ENCODE measurements at regions not wholly inside any gene's neighbourhood (a gene's known extent, or its start where the extent isn't known, plus 50 kb on each side); places are given as distances from the start of the nearest gene placed in this dataset.

- Histone ChIP-seq H3K4me3 (no peak overlapping the region), H3K4me2 (no peak overlapping the region), H2AFZ (no peak overlapping the region), H3F3A (ENCODE audit: insufficient read depth, low read depth) (no peaks in the 10 kb centered on the region), H3K9me3 (ENCODE audit: insufficient read depth, low read depth) (no peaks in the 10 kb centered on the region), H3K4me1 (replicated peaks; ENCODE audit: insufficient read depth) (no peaks in the 10 kb centered on the region), H3K36me3 (ENCODE audit: low read depth) (no peaks in the 10 kb centered on the region), H3K9me2 (ENCODE audit: insufficient read depth) (no peaks in the 10 kb centered on the region), H3K27me3 (ENCODE audit: insufficient read depth, low read depth) (peaks cover 24% of the 10 kb centered on the region), H3K79me2 (ENCODE audit: low read depth) (no peaks in the 10 kb centered on the region), H4K20me1 (ENCODE audit: insufficient read depth) (no peaks in the 10 kb centered on the region), H3K27ac (no peak overlapping the region)
- ChIA-PET POLR2A (ENCODE audit: unreplicated experiment) (no interaction called here), CTCF (no interaction called here)
- intact Hi-C loops (cut with micrococcal nuclease; ENCODE audit: unreplicated experiment): no loop called here
- no peak for DNase-seq
- BruUV-seq (replicated peaks): no TSS peak
- TF ChIP-seq, protein P1, sequence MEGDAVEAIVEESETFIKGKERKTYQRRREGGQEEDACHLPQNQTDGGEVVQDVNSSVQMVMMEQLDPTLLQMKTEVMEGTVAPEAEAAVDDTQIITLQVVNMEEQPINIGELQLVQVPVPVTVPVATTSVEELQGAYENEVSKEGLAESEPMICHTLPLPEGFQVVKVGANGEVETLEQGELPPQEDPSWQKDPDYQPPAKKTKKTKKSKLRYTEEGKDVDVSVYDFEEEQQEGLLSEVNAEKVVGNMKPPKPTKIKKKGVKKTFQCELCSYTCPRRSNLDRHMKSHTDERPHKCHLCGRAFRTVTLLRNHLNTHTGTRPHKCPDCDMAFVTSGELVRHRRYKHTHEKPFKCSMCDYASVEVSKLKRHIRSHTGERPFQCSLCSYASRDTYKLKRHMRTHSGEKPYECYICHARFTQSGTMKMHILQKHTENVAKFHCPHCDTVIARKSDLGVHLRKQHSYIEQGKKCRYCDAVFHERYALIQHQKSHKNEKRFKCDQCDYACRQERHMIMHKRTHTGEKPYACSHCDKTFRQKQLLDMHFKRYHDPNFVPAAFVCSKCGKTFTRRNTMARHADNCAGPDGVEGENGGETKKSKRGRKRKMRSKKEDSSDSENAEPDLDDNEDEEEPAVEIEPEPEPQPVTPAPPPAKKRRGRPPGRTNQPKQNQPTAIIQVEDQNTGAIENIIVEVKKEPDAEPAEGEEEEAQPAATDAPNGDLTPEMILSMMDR (conservative IDR thresholded peaks at IDR 0.05): no peak
- no peak for TF ChIP-seq EZH2 (IDR thresholded peaks at IDR 0.05; ENCODE audit: low read depth)
Observed at GRCh38 chr1:63116016-63116415, 206.4 kb upstream of the FOXD3 start.

- H3F3A ChIP-seq (ENCODE audit: insufficient read depth, low read depth): no peaks in the 10 kb centered on the region
- no peaks in the 10 kb centered on the region for H3K36me3 ChIP-seq (ENCODE audit: low read depth)
- no TSS peak for BruUV-seq (replicated peaks)
- no peak overlapping the region; the same call in 1 of the 2 replicates for H2AFZ ChIP-seq
- DNase-seq: no peak
- ChIA-PET CTCF (no interaction called here), POLR2A (ENCODE audit: unreplicated experiment) (no interaction called here)
- no peaks in the 10 kb centered on the region for H3K9me3 ChIP-seq (ENCODE audit: insufficient read depth, low read depth)
- no peaks in the 10 kb centered on the region for H3K79me2 ChIP-seq (ENCODE audit: low read depth)
- H3K4me1 ChIP-seq (replicated peaks; ENCODE audit: insufficient read depth): no peaks in the 10 kb centered on the region
- H3K9me2 ChIP-seq (ENCODE audit: insufficient read depth): no peaks in the 10 kb centered on the region
- no peaks in the 10 kb centered on the region for H4K20me1 ChIP-seq (ENCODE audit: insufficient read depth)
- TF ChIP-seq, protein P1 (conservative IDR thresholded peaks at IDR 0.05): no peak
- TF ChIP-seq EZH2 (IDR thresholded peaks at IDR 0.05; ENCODE audit: low read depth): no peak
- H3K27me3 ChIP-seq (ENCODE audit: insufficient read depth, low read depth): peaks cover 26% of the 10 kb centered on the region; the same call in 1 of the 2 replicates
- H3K27ac ChIP-seq: no peak overlapping the region
- intact Hi-C loops (cut with micrococcal nuclease; ENCODE audit: unreplicated experiment): no loop called here
- H3K4me3 ChIP-seq: no peak overlapping the region
- no peak overlapping the region for H3K4me2 ChIP-seq
Observed at GRCh38 chr1:63119575-63120155, 202.7 kb upstream of the FOXD3 start.

GRCh38 chr1:63122079-63122478 is 200.3 kb upstream of the FOXD3 start:
- H3K27me3 ChIP-seq (ENCODE audit: insufficient read depth, low read depth): peaks cover 30% of the 10 kb centered on the region; the same call in 1 of the 2 replicates
- no peaks in the 10 kb centered on the region for H3K36me3 ChIP-seq (ENCODE audit: low read depth)
- H2AFZ ChIP-seq: no peak overlapping the region
- H3K9me2 ChIP-seq (ENCODE audit: insufficient read depth): no peaks in the 10 kb centered on the region
- no peak for DNase-seq
- H3F3A ChIP-seq (ENCODE audit: insufficient read depth, low read depth): no peaks in the 10 kb centered on the region
- ChIA-PET POLR2A (ENCODE audit: unreplicated experiment) (no interaction called here), CTCF (no interaction called here)
- intact Hi-C loops (cut with micrococcal nuclease; ENCODE audit: unreplicated experiment): no loop called here
- no peaks in the 10 kb centered on the region for H3K79me2 ChIP-seq (ENCODE audit: low read depth)
- H4K20me1 ChIP-seq (ENCODE audit: insufficient read depth): no peaks in the 10 kb centered on the region
- no peak overlapping the region for H3K27ac ChIP-seq
- no peaks in the 10 kb centered on the region for H3K4me1 ChIP-seq (replicated peaks; ENCODE audit: insufficient read depth)
- H3K9me3 ChIP-seq (ENCODE audit: insufficient read depth, low read depth): no peaks in the 10 kb centered on the region
- BruUV-seq (replicated peaks): no TSS peak
- H3K4me3 ChIP-seq: no peak overlapping the region
- H3K4me2 ChIP-seq: no peak overlapping the region
- TF ChIP-seq EZH2 (IDR thresholded peaks at IDR 0.05; ENCODE audit: low read depth): no peak
- TF ChIP-seq, protein P1 (conservative IDR thresholded peaks at IDR 0.05): no peak
